ENCODE measurements at regions not wholly inside any gene's neighbourhood (a gene's known extent, or its start where the extent isn't known, plus 50 kb on each side); places are given as distances from the start of the nearest gene placed in this dataset.

DNA sequence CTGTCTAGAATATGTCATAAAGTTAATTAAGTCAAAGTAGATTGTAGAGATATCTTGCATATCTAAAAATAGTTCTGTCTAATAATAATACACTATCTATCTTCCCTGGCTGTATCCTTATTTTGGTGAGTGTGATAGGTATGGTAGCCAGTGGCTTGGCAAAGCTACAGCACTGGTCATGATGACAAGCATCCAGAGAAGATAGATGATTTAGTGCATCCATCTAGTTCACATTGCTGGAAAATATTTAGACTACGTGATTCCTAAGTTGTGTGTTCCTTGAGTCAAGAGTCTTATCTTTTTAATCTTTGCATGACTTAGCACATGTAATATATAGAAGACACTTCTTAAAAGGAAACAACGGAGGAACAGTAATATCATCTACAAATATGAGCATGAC, 711.2 kb upstream of the KCND2 start:
- Histone ChIP-seq H3K4me2 (ENCODE audit: low read depth, low read length) (no peak overlapping the region), H4K20me1 (ENCODE audit: insufficient read depth, low read length) (no peaks in the 10 kb centered on the region), H4K5ac (ENCODE audit: low read depth, low read length) (no peak overlapping the region), H3K18ac (ENCODE audit: low read depth, low read length) (no peak overlapping the region), H3K36me3 (ENCODE audit: control insufficient read depth, insufficient read depth, low read length) (no peaks in the 10 kb centered on the region), H3K4ac (ENCODE audit: low read depth, low read length) (no peak overlapping the region), H2AFZ (replicated peaks; ENCODE audit: low read length, poor library complexity) (no peak overlapping the region), H2AK9ac (replicated peaks; ENCODE audit: low read depth, low read length, poor library complexity) (no peak overlapping the region), H4K91ac (ENCODE audit: insufficient read depth, low read depth, low read length) (no peak overlapping the region), H3K56ac (ENCODE audit: extremely low read depth, insufficient read depth, low read length) (no peak overlapping the region), H3K9me1 (ENCODE audit: insufficient read depth, low read length) (no peaks in the 10 kb centered on the region), H4K8ac (ENCODE audit: low read depth in 2 of 2, low read length in 2 of 2) (no peak overlapping the region), H3K9me3 (ENCODE audit: control insufficient read depth, insufficient read depth, low read length) (0 out of 2 replicates have a peak, but pooled peaks cover 2% of the 10 kb centered on the region), H2BK120ac (ENCODE audit: low read depth, low read length) (no peak overlapping the region), H3K9ac (ENCODE audit: low read depth, low read length) (no peak overlapping the region), H3K23ac (ENCODE audit: low read depth, low read length) (no peak overlapping the region), H3K4me3 (ENCODE audit: insufficient read depth, low read depth, low read length) (no peak overlapping the region), H3K14ac (replicated peaks; ENCODE audit: low read depth, low read length) (no peak overlapping the region), H2BK15ac (ENCODE audit: low read depth, low read length) (no peak overlapping the region), H3K27ac (ENCODE audit: insufficient read depth, low read length) (no peak overlapping the region), H3K27me3 (ENCODE audit: control insufficient read depth, insufficient read depth, low read length) (no peaks in the 10 kb centered on the region), H3K4me1 (ENCODE audit: control insufficient read depth, insufficient read depth, low read length) (no peaks in the 10 kb centered on the region), H2AK5ac (ENCODE audit: low read depth, low read length) (no peak overlapping the region), H3K79me1 (ENCODE audit: low read depth in 1 of 2, low read length in 2 of 2) (no peaks in the 10 kb centered on the region), H2BK5ac (ENCODE audit: low read depth, low read length, poor library complexity, severe bottlenecking) (no peak overlapping the region), H2BK20ac (ENCODE audit: low read depth, low read length) (no peak overlapping the region)
- TF ChIP-seq, protein P1, sequence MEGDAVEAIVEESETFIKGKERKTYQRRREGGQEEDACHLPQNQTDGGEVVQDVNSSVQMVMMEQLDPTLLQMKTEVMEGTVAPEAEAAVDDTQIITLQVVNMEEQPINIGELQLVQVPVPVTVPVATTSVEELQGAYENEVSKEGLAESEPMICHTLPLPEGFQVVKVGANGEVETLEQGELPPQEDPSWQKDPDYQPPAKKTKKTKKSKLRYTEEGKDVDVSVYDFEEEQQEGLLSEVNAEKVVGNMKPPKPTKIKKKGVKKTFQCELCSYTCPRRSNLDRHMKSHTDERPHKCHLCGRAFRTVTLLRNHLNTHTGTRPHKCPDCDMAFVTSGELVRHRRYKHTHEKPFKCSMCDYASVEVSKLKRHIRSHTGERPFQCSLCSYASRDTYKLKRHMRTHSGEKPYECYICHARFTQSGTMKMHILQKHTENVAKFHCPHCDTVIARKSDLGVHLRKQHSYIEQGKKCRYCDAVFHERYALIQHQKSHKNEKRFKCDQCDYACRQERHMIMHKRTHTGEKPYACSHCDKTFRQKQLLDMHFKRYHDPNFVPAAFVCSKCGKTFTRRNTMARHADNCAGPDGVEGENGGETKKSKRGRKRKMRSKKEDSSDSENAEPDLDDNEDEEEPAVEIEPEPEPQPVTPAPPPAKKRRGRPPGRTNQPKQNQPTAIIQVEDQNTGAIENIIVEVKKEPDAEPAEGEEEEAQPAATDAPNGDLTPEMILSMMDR (conservative IDR thresholded peaks at IDR 0.05; ENCODE audit: low read depth, low read length), result no peak
- no peak for TF ChIP-seq FOS (IDR thresholded peaks at IDR 0.05; ENCODE audit: low read depth, low read length)
- no peak for TF ChIP-seq NFE2L2 (IDR thresholded peaks at IDR 0.05; ENCODE audit: low read depth, low read length)
- no peak for TF ChIP-seq SMC3 (IDR thresholded peaks at IDR 0.05; ENCODE audit: low read depth, low read length)
- TF ChIP-seq ELK1 (IDR thresholded peaks at IDR 0.05; ENCODE audit: borderline replicate concordance, low read depth, low read length), result no peak
- no peak for TF ChIP-seq MAZ (IDR thresholded peaks at IDR 0.05; ENCODE audit: borderline replicate concordance, low read depth, low read length)
- TF ChIP-seq RCOR1 (IDR thresholded peaks at IDR 0.05; ENCODE audit: insufficient replicate concordance, low read length), result no peak
- TF ChIP-seq RFX5 (IDR thresholded peaks at IDR 0.05; ENCODE audit: low read depth, low read length), result no peak
- no peak for TF ChIP-seq CEBPB (IDR thresholded peaks at IDR 0.05; ENCODE audit: low read depth, low read length)
- ATAC-seq (ENCODE audit: low read depth) (no peak), DNase-seq (no peak)
- no CpG with 5 or more reads among the region's 2 CpGs for WGBS, 2 experiments (ENCODE audit: extremely low coverage in 2 of 2, insufficient read length in 1 of 2)
- no TSS peak for BruUV-seq (replicated peaks)
- intact Hi-C loops (cut with micrococcal nuclease) (no loop called here), in situ Hi-C loops (cut with MboI; ENCODE audit: low sequenced_read_pairs) (no loop called here), dilution Hi-C loops (cut with HindIII; ENCODE audit: low sequenced_read_pairs, unreplicated experiment) (no loop called here)
- ChIA-PET CTCF (no interaction called here), POLR2A (ENCODE audit: unreplicated experiment) (no interaction called here)

All from IMR-90 (cell line).